ENCODE measurements at regions not wholly inside any gene's neighbourhood (a gene's known extent, or its start where the extent isn't known, plus 50 kb on each side); places are given as distances from the start of the nearest gene placed in this dataset.

- H3K4me1 ChIP-seq (ENCODE audit: control insufficient read depth, low read length): no peaks in the 10 kb centered on the region
- no peak overlapping the region for H3K27ac ChIP-seq (ENCODE audit: low read depth, low read length)
- no peak overlapping the region for H3K4me3 ChIP-seq (ENCODE audit: low read length)
- TF ChIP-seq EZH2phosphoT487 (IDR thresholded peaks at IDR 0.05; ENCODE audit: borderline replicate concordance, low read length): no peak
- no peak for TF ChIP-seq CTCF (IDR thresholded peaks at IDR 0.05; ENCODE audit: low read depth, low read length, poor library complexity, severe bottlenecking)
- H3K36me3 ChIP-seq (ENCODE audit: control insufficient read depth, low read length): no peaks in the 10 kb centered on the region
- H3K4me2 ChIP-seq (ENCODE audit: low read length): no peak overlapping the region
- no peaks in the 10 kb centered on the region for H3K27me3 ChIP-seq (ENCODE audit: control insufficient read depth, low read length)
- H3K79me2 ChIP-seq (ENCODE audit: control insufficient read depth, low read length): no peaks in the 10 kb centered on the region
- no peaks in the 10 kb centered on the region for H4K20me1 ChIP-seq (ENCODE audit: control insufficient read depth, insufficient read depth, low read depth, low read length)
- H3K9me3 ChIP-seq (ENCODE audit: control insufficient read depth, insufficient read depth, low read length): no peaks in the 10 kb centered on the region
- H3F3A ChIP-seq (ENCODE audit: control insufficient read depth, insufficient read depth): no peaks in the 10 kb centered on the region
- no peaks in the 10 kb centered on the region for H3K9me2 ChIP-seq (replicated peaks; ENCODE audit: control insufficient read depth, low read length)
Observed at GRCh38 chr4:57691370-57691769, 581.2 kb upstream of the IGFBP7 start.

GRCh38 chr4:57689693-57690205 lies 579.6 kb upstream of the IGFBP7 start:
- H3F3A ChIP-seq (ENCODE audit: control insufficient read depth, insufficient read depth): no peaks in the 10 kb centered on the region
- H3K27me3 ChIP-seq (ENCODE audit: control insufficient read depth, low read length): no peaks in the 10 kb centered on the region
- no peak overlapping the region for H3K27ac ChIP-seq (ENCODE audit: low read depth, low read length)
- TF ChIP-seq EZH2phosphoT487 (IDR thresholded peaks at IDR 0.05; ENCODE audit: borderline replicate concordance, low read length) (no peak), CTCF (IDR thresholded peaks at IDR 0.05; ENCODE audit: low read depth, low read length, poor library complexity, severe bottlenecking) (no peak)
- H3K36me3 ChIP-seq (ENCODE audit: control insufficient read depth, low read length): no peaks in the 10 kb centered on the region
- H3K9me3 ChIP-seq (ENCODE audit: control insufficient read depth, insufficient read depth, low read length): no peaks in the 10 kb centered on the region
- H4K20me1 ChIP-seq (ENCODE audit: control insufficient read depth, insufficient read depth, low read depth, low read length): no peaks in the 10 kb centered on the region
- no peaks in the 10 kb centered on the region for H3K79me2 ChIP-seq (ENCODE audit: control insufficient read depth, low read length)
- no peaks in the 10 kb centered on the region for H3K9me2 ChIP-seq (replicated peaks; ENCODE audit: control insufficient read depth, low read length)
- H3K4me3 ChIP-seq (ENCODE audit: low read length): no peak overlapping the region
- no peak overlapping the region for H3K4me2 ChIP-seq (ENCODE audit: low read length)
- no peaks in the 10 kb centered on the region for H3K4me1 ChIP-seq (ENCODE audit: control insufficient read depth, low read length)

GRCh38 chr4:57682275-57682674 lies 572.1 kb upstream of the IGFBP7 start:
- no peak overlapping the region for H3K4me3 ChIP-seq (ENCODE audit: low read length)
- H3K4me2 ChIP-seq (ENCODE audit: low read length): no peak overlapping the region
- no peaks in the 10 kb centered on the region for H3K9me3 ChIP-seq (ENCODE audit: control insufficient read depth, insufficient read depth, low read length)
- no peaks in the 10 kb centered on the region for H3K79me2 ChIP-seq (ENCODE audit: control insufficient read depth, low read length)
- H3K27me3 ChIP-seq (ENCODE audit: control insufficient read depth, low read length): no peaks in the 10 kb centered on the region
- no peaks in the 10 kb centered on the region for H3F3A ChIP-seq (ENCODE audit: control insufficient read depth, insufficient read depth)
- no peaks in the 10 kb centered on the region for H3K36me3 ChIP-seq (ENCODE audit: control insufficient read depth, low read length)
- no peaks in the 10 kb centered on the region for H3K9me2 ChIP-seq (replicated peaks; ENCODE audit: control insufficient read depth, low read length)
- no peak overlapping the region for H3K27ac ChIP-seq (ENCODE audit: low read depth, low read length)
- TF ChIP-seq EZH2phosphoT487 (IDR thresholded peaks at IDR 0.05; ENCODE audit: borderline replicate concordance, low read length) (no peak), CTCF (IDR thresholded peaks at IDR 0.05; ENCODE audit: low read depth, low read length, poor library complexity, severe bottlenecking) (no peak)
- no peaks in the 10 kb centered on the region for H3K4me1 ChIP-seq (ENCODE audit: control insufficient read depth, low read length)
- no peaks in the 10 kb centered on the region for H4K20me1 ChIP-seq (ENCODE audit: control insufficient read depth, insufficient read depth, low read depth, low read length)

All from DOHH2 (cell line).